ENCODE measurements at regions not wholly inside any gene's neighbourhood (a gene's known extent, or its start where the extent isn't known, plus 50 kb on each side); places are given as distances from the start of the nearest gene placed in this dataset.

- Histone ChIP-seq H3K9me3 (ENCODE audit: low read length) (no peaks in the 10 kb centered on the region), H3K27ac (ENCODE audit: low read depth, low read length, poor library complexity, severe bottlenecking) (peak overlapping the region; percentile 60), H3K4me1 (ENCODE audit: insufficient read depth, low read length, severe bottlenecking) (peaks cover 41% of the 10 kb centered on the region), H3K9me2 (ENCODE audit: low read depth, low read length) (no peaks in the 10 kb centered on the region), H3K4me2 (ENCODE audit: low read length) (no peak overlapping the region), H3K79me2 (ENCODE audit: insufficient read depth, low read length) (no peaks in the 10 kb centered on the region), H3K36me3 (ENCODE audit: insufficient read depth, low read length) (no peaks in the 10 kb centered on the region), H3K27me3 (ENCODE audit: insufficient read depth, low read length) (no peaks in the 10 kb centered on the region), H3K9ac (ENCODE audit: low read length) (no peak overlapping the region), H4K20me1 (ENCODE audit: insufficient read depth, low read length) (no peaks in the 10 kb centered on the region), H3K4me3 (ENCODE audit: low read depth, low read length, poor library complexity, severe bottlenecking) (no peak overlapping the region), H2AFZ (ENCODE audit: low read length) (no peak overlapping the region), H3F3A (ENCODE audit: insufficient read depth, low read length) (no peaks in the 10 kb centered on the region)
- TF ChIP-seq EZH2 (IDR thresholded peaks at IDR 0.05; ENCODE audit: borderline replicate concordance, low read length) (no peak), CTCF (IDR thresholded peaks at IDR 0.05; ENCODE audit: low read length) (no peak)
Observed at GRCh38 chr14:50045837-50046236, 70.5 kb downstream of the VCPKMT start.

DNA sequence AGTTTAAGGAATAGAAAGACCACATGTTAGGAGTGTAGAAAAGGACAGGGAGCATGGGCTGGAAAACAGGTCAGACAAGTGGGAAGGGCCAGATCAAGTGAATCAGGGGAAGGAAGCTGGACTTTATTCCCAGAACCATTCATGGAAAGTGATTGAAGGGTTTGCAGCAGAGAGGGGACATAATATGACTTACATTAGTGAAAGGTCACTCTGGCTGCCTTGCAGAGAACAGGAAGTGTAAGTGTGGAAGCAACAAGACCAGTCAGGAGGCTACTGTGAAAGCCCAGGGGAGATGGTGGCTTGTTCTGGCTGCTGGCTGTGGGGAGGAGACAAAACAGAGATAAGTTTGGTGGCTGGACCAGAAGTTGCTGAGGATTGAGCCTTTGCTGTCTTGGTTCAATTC lies 69.1 kb downstream of the VCPKMT start:
- Histone ChIP-seq H3K9me2 (ENCODE audit: low read depth, low read length) (no peaks in the 10 kb centered on the region), H3K36me3 (ENCODE audit: insufficient read depth, low read length) (no peaks in the 10 kb centered on the region), H3K4me1 (ENCODE audit: insufficient read depth, low read length, severe bottlenecking) (peaks cover 40% of the 10 kb centered on the region), H3K27ac (ENCODE audit: low read depth, low read length, poor library complexity, severe bottlenecking) (peak overlapping the region; percentile 60), H3K9me3 (ENCODE audit: low read length) (no peaks in the 10 kb centered on the region), H3F3A (ENCODE audit: insufficient read depth, low read length) (no peaks in the 10 kb centered on the region), H2AFZ (ENCODE audit: low read length) (peak overlapping the region; percentile 94; the same call in 1 of the 2 replicates), H3K79me2 (ENCODE audit: insufficient read depth, low read length) (no peaks in the 10 kb centered on the region), H3K4me3 (ENCODE audit: low read depth, low read length, poor library complexity, severe bottlenecking) (peak overlapping the region; percentile 32), H3K9ac (ENCODE audit: low read length) (peak overlapping the region; percentile 47; the same call in 1 of the 2 replicates), H4K20me1 (ENCODE audit: insufficient read depth, low read length) (no peaks in the 10 kb centered on the region), H3K4me2 (ENCODE audit: low read length) (peak overlapping the region; percentile 63), H3K27me3 (ENCODE audit: insufficient read depth, low read length) (no peaks in the 10 kb centered on the region)
- TF ChIP-seq CTCF (IDR thresholded peaks at IDR 0.05; ENCODE audit: low read length) = no peak
- TF ChIP-seq EZH2 (IDR thresholded peaks at IDR 0.05; ENCODE audit: borderline replicate concordance, low read length) = no peak

DNA sequence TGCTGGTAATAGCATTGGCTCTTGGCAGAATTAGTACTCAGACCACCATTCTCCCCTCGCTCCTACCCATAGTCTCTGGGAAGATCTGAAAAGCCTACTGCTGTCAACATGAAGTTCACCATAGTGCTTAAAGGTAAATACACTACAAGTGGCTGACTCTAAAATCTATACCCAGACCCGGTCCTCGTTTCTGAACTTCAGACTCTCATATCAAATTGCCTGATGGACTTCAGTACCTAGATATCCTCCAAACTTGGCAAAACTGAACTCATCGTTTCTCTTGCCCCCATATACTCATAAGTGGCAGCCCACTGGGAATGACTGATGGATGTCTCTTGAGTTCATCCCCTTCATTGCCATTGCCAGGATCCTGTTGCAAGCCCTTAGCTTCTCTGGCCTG lies 67.3 kb downstream of the VCPKMT start:
- H3F3A ChIP-seq (ENCODE audit: insufficient read depth, low read length) = no peaks in the 10 kb centered on the region
- H3K36me3 ChIP-seq (ENCODE audit: insufficient read depth, low read length) = no peaks in the 10 kb centered on the region
- H3K27ac ChIP-seq (ENCODE audit: low read depth, low read length, poor library complexity, severe bottlenecking) = no peak overlapping the region
- H3K9ac ChIP-seq (ENCODE audit: low read length) = no peak overlapping the region
- no peaks in the 10 kb centered on the region for H3K79me2 ChIP-seq (ENCODE audit: insufficient read depth, low read length)
- H3K4me3 ChIP-seq (ENCODE audit: low read depth, low read length, poor library complexity, severe bottlenecking) = no peak overlapping the region
- no peaks in the 10 kb centered on the region for H3K9me2 ChIP-seq (ENCODE audit: low read depth, low read length)
- H3K27me3 ChIP-seq (ENCODE audit: insufficient read depth, low read length) = no peaks in the 10 kb centered on the region
- TF ChIP-seq CTCF (IDR thresholded peaks at IDR 0.05; ENCODE audit: low read length) (no peak), EZH2 (IDR thresholded peaks at IDR 0.05; ENCODE audit: borderline replicate concordance, low read length) (no peak)
- H3K9me3 ChIP-seq (ENCODE audit: low read length) = no peaks in the 10 kb centered on the region
- H3K4me1 ChIP-seq (ENCODE audit: insufficient read depth, low read length, severe bottlenecking) = peaks cover 37% of the 10 kb centered on the region
- no peaks in the 10 kb centered on the region for H4K20me1 ChIP-seq (ENCODE audit: insufficient read depth, low read length)
- no peak overlapping the region for H2AFZ ChIP-seq (ENCODE audit: low read length)
- no peak overlapping the region for H3K4me2 ChIP-seq (ENCODE audit: low read length)
